Testis (tissue), 2 donors: ENCODE measurements at regions not wholly inside any gene's neighbourhood (a gene's known extent, or its start where the extent isn't known, plus 50 kb on each side); places are given as distances from the start of the nearest gene placed in this dataset.

Experiments used
- POLR2A ChIP-seq: fragments of 450-650 bp; IDR thresholded peaks from one replicate; pipeline ENCODE4 v1.6.1; 2017; ENCODE audit warnings: antibody characterized with exemption, mild to moderate bottlenecking, moderate library complexity
- TF ChIP-seq, protein P1 (sequence below), 3 experiments: fragments of 450-650 bp in 2 of 3; fragments of 200-600 bp in 1 of 3; sonication (generic) in 1 of 3; IDR thresholded peaks; one replicate each; pipeline ENCODE4 v1.5.1; 2016 to 2019; ENCODE audit warnings: antibody characterized with exemption in 3 of 3, mild to moderate bottlenecking in 2 of 3, moderate library complexity in 1 of 3

DNA sequence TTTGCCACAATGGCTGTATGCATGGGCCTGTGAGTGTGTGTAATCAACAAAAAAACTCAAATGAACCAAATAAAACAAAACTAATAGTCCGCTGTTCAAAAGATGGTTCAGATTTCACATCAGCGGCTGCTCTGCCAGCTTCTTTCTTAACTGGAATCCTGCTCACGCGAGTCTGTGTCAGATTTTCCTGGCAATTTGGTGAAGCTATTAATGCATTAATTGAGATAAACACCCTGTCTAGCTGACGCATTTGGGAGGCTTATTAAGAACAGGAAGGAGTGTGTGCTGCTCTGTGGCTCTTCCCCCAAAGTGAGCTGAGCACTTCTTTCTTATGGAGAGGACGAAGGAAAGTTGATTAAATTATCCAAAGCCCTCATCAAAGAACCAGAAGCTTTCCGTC is 336.6 kb upstream of the MKI67 start:
- no peak for TF ChIP-seq POLR2A
- TF ChIP-seq, protein P1, sequence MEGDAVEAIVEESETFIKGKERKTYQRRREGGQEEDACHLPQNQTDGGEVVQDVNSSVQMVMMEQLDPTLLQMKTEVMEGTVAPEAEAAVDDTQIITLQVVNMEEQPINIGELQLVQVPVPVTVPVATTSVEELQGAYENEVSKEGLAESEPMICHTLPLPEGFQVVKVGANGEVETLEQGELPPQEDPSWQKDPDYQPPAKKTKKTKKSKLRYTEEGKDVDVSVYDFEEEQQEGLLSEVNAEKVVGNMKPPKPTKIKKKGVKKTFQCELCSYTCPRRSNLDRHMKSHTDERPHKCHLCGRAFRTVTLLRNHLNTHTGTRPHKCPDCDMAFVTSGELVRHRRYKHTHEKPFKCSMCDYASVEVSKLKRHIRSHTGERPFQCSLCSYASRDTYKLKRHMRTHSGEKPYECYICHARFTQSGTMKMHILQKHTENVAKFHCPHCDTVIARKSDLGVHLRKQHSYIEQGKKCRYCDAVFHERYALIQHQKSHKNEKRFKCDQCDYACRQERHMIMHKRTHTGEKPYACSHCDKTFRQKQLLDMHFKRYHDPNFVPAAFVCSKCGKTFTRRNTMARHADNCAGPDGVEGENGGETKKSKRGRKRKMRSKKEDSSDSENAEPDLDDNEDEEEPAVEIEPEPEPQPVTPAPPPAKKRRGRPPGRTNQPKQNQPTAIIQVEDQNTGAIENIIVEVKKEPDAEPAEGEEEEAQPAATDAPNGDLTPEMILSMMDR (IDR thresholded peaks at IDR 0.05): no peak
